ENCODE measurements at regions not wholly inside any gene's neighbourhood (a gene's known extent, or its start where the extent isn't known, plus 50 kb on each side); places are given as distances from the start of the nearest gene placed in this dataset.

- Histone ChIP-seq H3K27me3 (ENCODE audit: insufficient read depth, low read depth, severe bottlenecking) (no peaks in the 10 kb centered on the region), H3K27ac (no peak overlapping the region), H3K4me3 (ENCODE audit: low read depth, low read length) (no peak overlapping the region), H3K9me3 (ENCODE audit: severe bottlenecking) (no peaks in the 10 kb centered on the region), H3K36me3 (no peaks in the 10 kb centered on the region)
- TF ChIP-seq CTCF (IDR thresholded peaks at IDR 0.05; ENCODE audit: low read depth, low read length), result no peak
- no peak for DNase-seq
Measured at GRCh38 chr13:104810242-104810641, 1725.2 kb downstream of the EFNB2 start.

- no peak for TF ChIP-seq CTCF (IDR thresholded peaks at IDR 0.05; ENCODE audit: low read depth, low read length)
- no peak for DNase-seq
Measured at GRCh38 chr13:104809483-104809882, 1726.0 kb downstream of the EFNB2 start.

GRCh38 chr13:104805346-104805745, 1730.1 kb downstream of the EFNB2 start:
- Histone ChIP-seq H3K9me3 (ENCODE audit: severe bottlenecking) (no peaks in the 10 kb centered on the region), H3K27me3 (ENCODE audit: insufficient read depth, low read depth, severe bottlenecking) (no peaks in the 10 kb centered on the region), H3K4me3 (ENCODE audit: low read depth, low read length) (no peak overlapping the region), H3K27ac (no peak overlapping the region), H3K36me3 (no peaks in the 10 kb centered on the region)
- DNase-seq, result no peak
- TF ChIP-seq CTCF (IDR thresholded peaks at IDR 0.05; ENCODE audit: low read depth, low read length), result no peak

More at GRCh38 chr13:104809483-104809882, 1726.0 kb downstream of the EFNB2 start:
- no peaks in the 10 kb centered on the region for H3K27me3 ChIP-seq (ENCODE audit: insufficient read depth, low read depth, severe bottlenecking)
- no peak overlapping the region for H3K27ac ChIP-seq
- H3K9me3 ChIP-seq (ENCODE audit: severe bottlenecking), result no peaks in the 10 kb centered on the region
- H3K4me3 ChIP-seq (ENCODE audit: low read depth, low read length), result no peak overlapping the region
- no peaks in the 10 kb centered on the region for H3K36me3 ChIP-seq

DNA sequence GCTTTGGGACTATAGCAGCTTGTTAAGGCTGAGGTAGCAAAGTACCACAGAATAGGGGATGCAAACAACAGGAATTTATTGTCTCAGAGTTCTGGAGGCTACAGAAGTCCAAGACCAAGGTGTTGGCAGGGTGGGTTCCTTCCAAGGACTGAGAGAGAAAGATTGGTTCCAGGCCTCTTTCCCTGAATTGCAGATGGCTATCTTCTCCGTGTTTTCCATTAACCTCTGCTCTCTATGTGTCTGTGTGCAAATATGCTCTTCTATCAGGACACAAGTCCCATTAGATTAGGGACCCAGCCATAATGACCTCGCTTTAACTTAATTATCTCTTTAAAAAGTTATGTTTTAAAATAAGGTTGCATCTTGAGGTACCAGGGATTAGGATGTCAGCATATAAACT, 1732.9 kb upstream of the SLC10A2 start:
- no peaks in the 10 kb centered on the region for H3K36me3 ChIP-seq

GRCh38 chr13:104798486-104798885, 1732.3 kb upstream of the SLC10A2 start:
- TF ChIP-seq CTCF (IDR thresholded peaks at IDR 0.05; ENCODE audit: low read depth, low read length), result no peak
- H3K27me3 ChIP-seq (ENCODE audit: insufficient read depth, low read depth, severe bottlenecking), result no peaks in the 10 kb centered on the region
- no peak overlapping the region for H3K4me3 ChIP-seq (ENCODE audit: low read depth, low read length)
- no peak for DNase-seq
- no peaks in the 10 kb centered on the region for H3K9me3 ChIP-seq (ENCODE audit: severe bottlenecking)
- H3K36me3 ChIP-seq, result no peaks in the 10 kb centered on the region
- no peak overlapping the region for H3K27ac ChIP-seq

More for the DNA sequence above, 1732.9 kb upstream of the SLC10A2 start:
- H3K27ac ChIP-seq, result no peak overlapping the region
- no peak overlapping the region for H3K4me3 ChIP-seq (ENCODE audit: low read depth, low read length)
- DNase-seq, result no peak
- TF ChIP-seq CTCF (IDR thresholded peaks at IDR 0.05; ENCODE audit: low read depth, low read length), result no peak
- no peaks in the 10 kb centered on the region for H3K27me3 ChIP-seq (ENCODE audit: insufficient read depth, low read depth, severe bottlenecking)
- no peaks in the 10 kb centered on the region for H3K9me3 ChIP-seq (ENCODE audit: severe bottlenecking)

DNA sequence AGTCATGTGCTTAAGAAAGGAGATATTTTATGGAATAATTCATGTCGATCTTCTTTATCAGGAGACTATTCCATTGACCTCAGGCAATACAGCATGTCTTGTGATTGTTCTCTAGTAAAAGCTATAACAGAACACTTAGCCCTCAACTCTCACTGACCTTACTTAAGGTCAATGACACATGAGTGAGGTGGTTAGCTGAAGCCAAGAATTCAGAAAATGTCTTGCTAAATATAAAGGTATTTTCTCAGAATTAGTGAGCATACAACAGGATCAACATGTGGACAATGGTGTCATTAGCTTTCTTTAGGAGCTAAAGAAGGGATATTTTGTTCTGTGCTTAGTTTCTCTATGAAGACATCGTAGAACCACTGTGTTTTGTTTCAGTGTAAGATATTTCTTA, 1730.4 kb upstream of the SLC10A2 start:
- no peak overlapping the region for H3K4me3 ChIP-seq (ENCODE audit: low read depth, low read length)
- no peak for DNase-seq
- no peak for TF ChIP-seq CTCF (IDR thresholded peaks at IDR 0.05; ENCODE audit: low read depth, low read length)
- H3K9me3 ChIP-seq (ENCODE audit: severe bottlenecking), result no peaks in the 10 kb centered on the region
- no peaks in the 10 kb centered on the region for H3K36me3 ChIP-seq
- H3K27me3 ChIP-seq (ENCODE audit: insufficient read depth, low read depth, severe bottlenecking), result no peaks in the 10 kb centered on the region
- no peak overlapping the region for H3K27ac ChIP-seq
